DND-41 (cell line): ENCODE measurements at regions not wholly inside any gene's neighbourhood (a gene's known extent, or its start where the extent isn't known, plus 50 kb on each side); places are given as distances from the start of the nearest gene placed in this dataset.

Experiments
- CTCF ChIP-seq: IDR thresholded peaks from 2 replicates; pipeline ENCODE4 v1.5.1; 2012; ENCODE audit warnings: borderline replicate concordance, low read length, moderate library complexity, mild to moderate bottlenecking; ENCODE audit not compliant: poor library complexity, severe bottlenecking; ENCODE audit errors: extremely low read depth
- EZH2 ChIP-seq: IDR thresholded peaks from 3 replicates; pipeline ENCODE4 v1.6.1; 2012; ENCODE audit warnings: borderline replicate concordance, low read depth, mild to moderate bottlenecking, moderate library complexity, low read length, inconsistent platforms; ENCODE audit not compliant: severe bottlenecking

- TF ChIP-seq CTCF, result no peak
- no peak for TF ChIP-seq EZH2
These were observed 1639.5 kb upstream of the MIR17HG start for GRCh38 chr13:89708013-89708412.
